GM19438 (cell line): ENCODE measurements at regions not wholly inside any gene's neighbourhood (a gene's known extent, or its start where the extent isn't known, plus 50 kb on each side); places are given as distances from the start of the nearest gene placed in this dataset.
"Not testable (repeated sequence)": the region's sequence is repeated elsewhere in the genome, so short reads cannot be mapped to it uniquely, and the experiment has no call there.

ENCODE experiments used
- ATAC-seq: cut with Tn5 transposase; IDR thresholded peaks from one replicate; pipeline ENCODE4 v1.9.1; 2021; ENCODE audit warnings: low read depth; ENCODE audit not compliant: unreplicated experiment

DNA sequence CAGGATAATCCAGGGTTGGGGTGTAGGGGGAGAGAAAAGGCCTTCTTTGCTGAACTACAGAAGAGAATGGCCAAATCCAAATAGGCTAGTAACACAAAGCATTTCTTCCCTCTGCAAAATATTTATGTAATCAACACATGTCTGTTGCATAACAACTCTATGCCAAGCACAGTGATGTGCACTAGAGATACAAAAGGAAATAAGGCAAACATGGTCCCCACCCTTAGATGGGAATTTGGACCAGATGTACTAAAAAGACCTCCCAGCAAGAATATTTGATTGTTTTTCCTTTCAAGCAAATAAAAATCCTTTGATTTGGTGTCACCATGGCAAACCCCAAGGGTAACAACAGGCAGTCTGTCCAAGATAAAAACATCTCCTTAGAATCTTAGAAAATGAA is 177.6 kb upstream of the FGF13 start:
- no peak for ATAC-seq

DNA sequence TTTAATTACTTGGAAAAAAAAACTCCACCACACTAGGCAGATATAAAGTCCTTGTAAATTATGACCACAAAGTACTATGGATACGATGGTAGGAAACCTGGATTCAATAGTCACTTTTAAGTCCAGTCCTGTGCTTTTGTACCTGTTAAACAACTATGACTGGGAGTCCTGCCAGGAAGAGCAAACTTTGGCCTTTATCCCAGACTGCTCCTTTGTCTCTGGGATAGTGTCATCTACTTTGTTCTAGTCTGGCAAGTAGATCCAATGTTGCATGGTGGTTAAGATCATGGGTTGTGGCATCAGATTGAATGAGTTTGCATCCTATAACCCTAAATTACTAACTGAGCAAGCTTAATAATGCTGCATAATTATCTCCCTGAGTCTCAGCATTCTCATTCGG is 175.3 kb upstream of the FGF13 start:
- ATAC-seq: no peak

DNA sequence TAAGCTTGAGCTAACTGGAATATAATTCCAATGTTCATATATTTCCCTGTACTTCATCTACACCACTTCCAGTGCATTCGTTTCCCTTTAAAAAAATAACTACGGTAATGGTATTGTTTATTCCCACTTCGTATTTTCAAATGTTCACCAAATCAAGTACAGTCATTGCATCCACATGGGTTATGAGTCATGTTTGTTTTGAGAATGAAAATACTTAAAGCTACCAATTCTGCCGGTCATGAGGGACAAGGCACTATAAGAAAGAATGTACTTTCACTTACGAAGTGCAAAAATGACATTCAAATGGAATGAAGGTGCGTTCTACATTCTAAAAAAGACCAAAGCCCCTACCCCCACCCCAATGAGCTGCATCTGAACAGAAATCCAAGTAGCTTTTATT is 174.4 kb upstream of the FGF13 start:
- ATAC-seq: no peak

DNA sequence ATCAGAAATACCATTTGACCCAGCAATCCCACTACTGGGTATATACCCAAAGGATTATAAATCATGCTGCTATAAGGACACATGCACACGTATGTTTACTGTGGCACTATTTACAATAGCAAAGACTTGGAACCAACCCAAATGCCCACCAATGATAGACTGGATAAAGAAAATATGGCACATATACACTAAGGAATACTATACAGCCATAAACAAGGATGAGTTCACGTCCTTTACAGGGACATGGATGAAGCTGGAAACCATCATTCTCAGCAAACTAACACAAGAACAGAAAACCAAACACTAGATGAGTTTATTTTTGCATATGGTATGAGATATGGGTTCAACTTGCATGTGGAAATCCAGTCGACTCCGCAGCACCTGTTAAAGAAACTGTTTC is 168.8 kb upstream of the FGF13 start:
- not testable (repeated sequence) for ATAC-seq

DNA sequence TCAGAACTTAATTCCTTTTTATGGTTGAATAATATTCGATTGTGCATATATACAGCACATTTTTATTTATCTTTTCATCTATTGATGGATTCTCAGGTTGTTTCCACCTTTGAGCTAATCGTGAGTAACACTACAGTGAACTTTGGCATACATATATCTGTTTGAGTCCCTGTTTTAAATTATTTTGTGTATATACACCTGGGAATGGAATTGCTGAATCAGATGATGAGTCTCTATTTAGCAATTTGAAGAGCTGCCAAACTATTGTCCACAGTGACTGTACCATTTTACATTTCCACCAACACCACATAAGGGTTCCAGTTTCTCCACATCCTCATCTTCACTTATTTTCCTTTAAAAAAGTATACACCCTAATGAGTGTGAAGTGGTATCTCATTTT is 166.2 kb upstream of the FGF13 start:
- ATAC-seq: no peak

DNA sequence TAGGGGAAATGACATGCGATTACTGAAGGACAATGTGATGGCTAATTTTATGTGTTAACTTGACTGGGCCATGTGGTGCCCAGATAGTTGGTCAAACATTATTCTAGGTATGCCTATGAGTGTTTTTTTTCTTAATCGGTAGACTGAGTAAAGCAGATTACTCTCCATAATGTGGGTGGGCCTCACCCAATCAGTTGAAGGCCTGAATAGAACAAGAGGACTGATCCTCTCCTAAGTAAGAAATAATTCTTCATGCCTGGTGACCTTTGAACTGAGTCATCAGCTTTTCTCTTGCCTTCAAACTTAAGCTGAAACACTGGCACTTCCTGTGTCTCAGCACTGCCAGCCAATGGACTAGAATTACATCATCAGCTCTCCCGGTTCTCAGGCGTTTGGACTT is 164.0 kb upstream of the FGF13 start:
- ATAC-seq: no peak

DNA sequence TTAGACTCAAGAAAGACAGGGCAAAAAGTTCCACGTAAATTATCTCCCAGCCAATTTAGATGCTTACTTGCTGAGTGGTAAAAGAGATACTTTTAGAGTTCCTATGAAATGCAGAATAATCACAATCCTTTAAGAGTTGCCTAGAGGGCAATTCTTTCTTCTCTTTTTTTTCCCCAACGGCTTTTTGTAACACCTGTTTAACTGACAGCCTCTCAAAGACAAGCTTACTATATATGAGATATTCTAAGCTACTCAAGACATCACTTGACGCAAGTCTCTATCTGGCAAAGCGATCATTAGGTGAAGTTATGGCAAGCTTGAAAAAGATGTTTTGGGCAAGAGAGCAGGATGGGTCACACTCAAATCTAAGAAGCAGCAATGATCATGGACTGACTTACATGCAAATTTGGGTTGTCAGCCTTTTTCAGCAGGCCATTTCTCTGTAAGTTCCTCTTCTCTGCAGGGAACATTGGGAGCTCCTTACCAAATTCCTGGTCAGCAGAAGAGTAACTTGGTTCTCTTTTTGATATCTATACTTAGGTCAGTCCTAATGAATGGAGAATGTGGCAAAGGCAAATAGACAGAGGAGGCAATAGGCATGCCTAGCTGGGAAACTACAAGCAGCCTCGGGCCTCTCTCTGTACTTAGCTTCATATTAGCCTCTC is 162.9 kb upstream of the FGF13 start:
- ATAC-seq: no peak

DNA sequence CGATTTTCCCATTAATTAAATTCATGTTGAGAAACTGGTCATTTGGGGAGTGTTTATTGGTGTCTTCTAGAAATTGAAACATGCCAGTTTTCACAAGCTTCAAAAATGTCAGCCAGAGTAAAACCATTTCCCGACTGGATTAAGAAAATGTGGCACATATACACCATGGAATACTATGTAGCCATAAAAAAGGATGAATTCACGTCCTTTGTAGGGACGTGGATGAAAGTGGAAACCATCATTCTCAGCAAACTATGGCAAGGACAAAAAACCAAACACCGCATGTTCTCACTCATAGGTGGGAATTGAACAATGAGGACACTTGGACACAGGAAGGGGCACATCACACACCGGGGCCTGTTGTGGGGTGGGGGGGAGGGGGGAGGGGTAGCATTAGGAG is 162.1 kb upstream of the FGF13 start:
- not testable (repeated sequence) for ATAC-seq

DNA sequence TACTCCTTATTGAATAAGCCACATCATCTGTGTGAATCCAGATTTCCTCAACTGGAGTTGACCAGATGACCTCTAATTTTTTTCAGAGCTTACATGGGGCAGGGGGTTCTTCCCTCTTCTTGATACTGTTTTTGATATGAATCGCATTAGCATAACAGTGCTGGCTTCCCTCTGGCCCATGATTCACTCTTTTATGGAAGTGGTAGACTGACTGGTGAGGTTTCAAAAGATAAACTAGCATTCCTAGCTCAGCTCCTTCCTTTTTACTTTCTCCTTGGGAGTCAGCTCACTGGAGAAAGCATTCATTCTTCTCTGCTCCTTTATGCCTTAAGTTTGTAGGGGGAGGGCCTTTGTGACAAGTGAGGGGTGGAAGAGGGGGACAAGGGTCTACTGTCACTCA is 161.0 kb upstream of the FGF13 start:
- ATAC-seq: no peak

DNA sequence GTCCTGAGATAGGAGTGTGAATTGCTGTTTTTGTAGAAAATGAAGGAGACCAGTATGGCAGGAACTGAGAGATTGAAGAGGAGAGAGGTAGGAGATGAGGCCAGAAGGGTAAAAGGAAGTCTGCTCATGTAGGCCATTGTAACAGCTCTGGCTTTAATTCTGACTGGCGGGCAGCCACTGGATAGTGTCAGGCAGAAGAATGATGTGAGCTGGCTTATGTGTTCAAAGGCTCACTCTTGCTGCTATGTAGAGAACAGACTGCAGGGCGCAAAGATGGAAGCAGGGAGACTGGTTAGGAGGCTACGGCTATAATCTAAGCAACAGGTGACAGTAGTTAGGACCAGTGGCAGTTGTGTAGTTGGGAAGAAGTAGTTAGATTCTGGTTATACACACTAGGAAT is 160.2 kb upstream of the FGF13 start:
- no peak for ATAC-seq

DNA sequence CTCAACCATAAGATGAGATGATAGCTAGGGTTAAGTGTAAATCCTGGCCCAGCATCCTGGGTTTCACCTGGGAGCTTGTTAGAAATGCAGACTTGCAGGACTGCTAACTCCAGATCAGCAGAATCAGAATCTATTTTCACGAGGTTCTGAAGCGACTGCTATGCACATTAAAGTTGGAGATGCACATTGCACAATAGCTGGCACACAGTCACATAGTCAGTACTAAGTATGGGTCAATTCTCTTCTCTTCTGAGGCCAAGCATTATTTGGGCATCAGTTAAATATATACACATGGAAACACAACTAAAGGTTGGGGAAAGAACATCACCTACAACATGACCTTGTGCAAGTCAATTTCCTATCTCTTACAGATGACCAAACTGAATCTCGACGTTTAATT is 155.1 kb upstream of the FGF13 start:
- ATAC-seq: no peak

DNA sequence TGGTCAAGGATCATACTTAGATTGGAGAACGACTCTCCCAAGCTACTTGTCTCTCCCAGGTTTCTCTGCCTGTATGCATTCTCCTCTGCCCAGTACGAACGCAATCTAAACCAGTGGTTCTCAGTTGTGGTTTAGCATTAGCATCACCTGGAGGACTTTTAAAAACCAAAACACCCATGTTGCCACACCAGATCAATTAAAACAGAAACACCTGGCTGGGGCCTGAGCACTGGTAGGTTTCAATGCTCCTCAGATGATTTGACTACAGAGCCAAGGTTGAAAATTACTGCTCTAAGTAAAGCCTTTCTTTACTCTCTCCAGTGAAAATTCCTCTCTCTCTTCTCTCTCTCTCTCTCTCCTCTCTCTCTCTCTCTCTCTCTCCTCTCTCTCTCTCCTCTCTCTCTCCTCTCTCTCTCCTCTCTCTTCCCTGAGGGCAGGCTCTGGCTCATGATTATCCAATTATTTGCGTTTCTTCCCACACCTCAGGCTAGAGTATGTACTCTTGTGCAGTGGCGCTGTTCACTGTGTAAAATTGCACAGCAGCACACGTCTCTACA is 153.7 kb upstream of the FGF13 start:
- ATAC-seq: no peak

DNA sequence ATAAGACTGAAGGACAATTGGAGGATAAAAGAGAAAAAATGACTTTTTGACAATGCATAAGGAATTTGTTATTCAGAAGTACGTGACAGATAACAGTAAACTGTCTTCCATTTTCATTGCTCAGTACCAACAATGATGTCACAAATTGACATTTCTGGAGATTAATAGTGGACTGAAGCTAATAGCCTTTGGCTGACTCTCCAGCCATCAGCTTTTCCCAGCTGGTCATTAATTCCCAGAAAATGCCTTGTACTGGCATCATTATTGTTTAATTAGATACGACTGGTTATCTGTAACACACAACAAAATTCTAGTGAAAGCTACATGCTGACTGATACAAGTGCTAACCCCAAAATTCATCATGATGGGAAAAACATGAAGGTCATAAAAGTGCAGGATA is 147.9 kb upstream of the FGF13 start:
- no peak for ATAC-seq

DNA sequence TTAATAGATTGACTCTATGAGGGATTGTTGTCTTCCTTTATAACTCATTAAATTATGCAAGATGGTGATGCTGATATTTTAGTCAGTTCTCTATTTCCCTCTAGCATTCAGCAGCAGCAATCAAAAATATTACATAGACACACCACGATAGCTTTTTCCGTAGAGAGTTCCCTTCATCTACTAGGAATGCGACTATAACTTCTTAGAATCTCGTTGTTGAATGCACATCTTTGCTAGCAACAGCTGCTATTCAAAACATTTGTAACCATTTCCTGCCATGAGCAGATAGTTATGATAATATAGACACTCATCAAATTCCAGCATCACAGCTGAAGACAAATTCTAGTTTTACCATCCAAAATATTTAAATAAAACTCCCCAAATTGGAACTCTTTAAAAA is 147.4 kb upstream of the FGF13 start:
- no peak for ATAC-seq

DNA sequence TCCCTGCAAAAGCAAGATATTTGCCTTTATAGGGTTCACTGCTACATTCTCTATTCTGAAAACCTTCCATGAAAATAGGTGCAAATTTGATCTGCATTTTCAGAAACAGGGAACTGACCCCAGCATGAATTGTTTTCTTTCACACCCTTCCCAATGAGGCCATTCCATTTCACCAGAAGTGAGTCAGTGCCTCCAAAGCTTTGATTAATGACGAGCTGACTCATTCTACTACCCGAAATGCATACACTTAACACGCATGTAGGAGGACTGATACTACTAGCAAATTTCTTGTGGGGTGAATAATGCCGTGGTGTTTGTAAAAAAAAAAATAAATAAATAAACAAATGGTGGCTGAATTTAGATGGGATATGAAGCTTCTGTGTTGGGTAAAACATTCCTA is 146.9 kb upstream of the FGF13 start:
- no peak for ATAC-seq

DNA sequence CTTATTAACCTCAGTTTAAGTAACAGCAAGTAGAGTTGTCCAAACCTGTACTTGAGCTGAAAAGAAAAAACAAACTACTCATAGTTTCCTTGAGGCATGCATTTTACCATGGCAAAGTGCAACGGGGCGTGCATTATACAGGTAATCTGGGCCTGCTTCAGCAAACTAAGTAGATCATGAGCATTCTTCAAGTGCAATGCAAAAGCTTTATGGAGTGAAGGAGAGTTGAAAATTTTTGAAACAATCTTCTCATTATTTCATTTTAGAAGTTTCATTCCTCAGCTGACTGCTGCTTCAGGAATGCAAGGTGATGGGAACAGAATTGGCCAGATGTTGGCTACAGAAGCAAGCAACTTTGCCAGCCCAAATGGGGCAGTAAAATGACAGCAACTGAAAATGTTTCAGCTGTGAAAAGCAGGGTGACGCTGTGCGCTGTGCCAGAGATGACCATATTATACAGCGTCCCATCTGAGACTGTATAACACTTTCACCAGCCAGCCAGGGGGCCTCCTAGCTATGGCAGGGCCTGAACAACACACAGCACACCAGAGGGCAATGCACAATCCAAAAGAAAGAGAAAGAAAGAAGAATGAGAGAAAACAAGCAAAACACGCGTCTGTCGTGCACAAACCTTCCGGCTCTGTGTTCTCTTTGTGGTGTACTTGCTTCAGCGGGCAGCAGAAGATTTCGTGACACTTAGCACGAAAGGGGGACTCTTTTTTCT is 145.5 kb upstream of the FGF13 start:
- ATAC-seq: no peak

DNA sequence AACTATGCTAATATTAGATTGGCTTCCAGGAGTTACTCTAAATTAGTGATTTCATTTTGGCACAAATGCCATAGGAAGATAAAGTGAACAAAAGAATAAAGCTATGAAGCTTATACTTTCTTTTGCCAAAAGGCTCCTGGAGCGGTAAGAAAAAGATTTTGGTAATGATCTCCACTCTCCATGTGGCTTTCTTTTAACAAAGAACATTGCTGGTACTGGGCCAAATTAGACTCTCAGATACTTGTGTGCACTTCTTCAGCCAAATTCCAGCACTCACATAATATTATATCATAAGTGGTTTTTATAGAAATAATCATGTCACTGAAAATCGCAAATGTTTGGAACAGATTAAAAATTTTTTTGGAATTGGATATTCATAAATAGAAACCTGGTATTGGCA is 142.4 kb upstream of the FGF13 start:
- no peak for ATAC-seq

DNA sequence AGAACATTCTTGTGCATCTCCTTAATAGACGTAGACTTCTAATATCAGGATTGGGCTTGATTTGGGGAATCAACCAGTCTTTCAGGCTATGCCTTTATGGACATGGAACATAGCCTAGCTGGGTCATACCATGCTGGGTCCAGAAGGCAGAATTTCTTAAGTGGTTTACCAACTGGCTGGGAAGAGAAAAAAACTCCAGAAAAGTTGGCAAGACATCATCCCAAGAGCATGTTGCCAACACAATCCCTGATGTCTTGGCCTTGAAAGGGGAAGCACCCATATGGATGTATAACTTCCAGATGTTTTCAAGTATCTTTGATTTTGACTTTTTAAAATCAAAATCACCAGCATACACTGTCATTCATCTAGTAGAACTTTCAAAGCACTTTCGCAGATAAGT is 138.0 kb upstream of the FGF13 start:
- no peak for ATAC-seq

DNA sequence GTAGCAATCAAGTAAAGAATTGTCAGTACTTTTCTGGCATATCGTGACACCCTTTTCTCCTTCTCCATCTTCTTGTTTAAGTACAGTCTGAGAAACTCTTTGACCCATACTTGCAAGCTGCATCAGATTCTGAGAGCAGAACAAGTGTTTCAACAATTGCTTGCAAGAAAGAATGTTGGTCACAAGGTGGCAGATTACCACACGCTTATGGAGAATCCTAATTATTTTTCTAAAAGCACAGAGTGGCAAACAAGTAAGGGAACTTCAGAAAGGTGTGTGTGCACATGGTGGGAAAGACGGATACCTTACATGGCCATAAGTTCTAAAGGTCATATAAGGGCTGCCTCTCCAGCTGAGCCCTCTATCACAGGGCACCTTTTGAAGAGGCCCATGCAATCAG is 136.4 kb upstream of the FGF13 start:
- ATAC-seq: no peak

DNA sequence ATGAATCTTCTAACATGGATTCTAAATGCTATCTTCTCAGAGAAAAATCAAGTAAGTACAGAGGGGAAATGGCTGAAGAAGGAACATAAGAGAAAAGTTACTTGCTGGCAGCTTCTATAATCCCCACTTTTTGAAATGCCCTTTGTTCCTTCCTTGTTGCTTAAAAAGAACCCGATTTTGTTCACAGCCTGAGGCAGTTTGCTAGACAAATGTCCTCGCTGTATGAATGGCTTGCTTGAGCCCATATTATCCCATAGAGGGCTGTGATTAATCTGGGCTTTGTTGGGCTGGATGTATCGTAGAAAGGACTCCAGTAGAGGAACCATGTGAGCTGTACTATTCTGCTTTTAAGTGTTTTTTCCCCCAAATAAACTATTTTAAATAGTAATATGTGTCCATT is 134.3 kb upstream of the FGF13 start:
- ATAC-seq: no peak

DNA sequence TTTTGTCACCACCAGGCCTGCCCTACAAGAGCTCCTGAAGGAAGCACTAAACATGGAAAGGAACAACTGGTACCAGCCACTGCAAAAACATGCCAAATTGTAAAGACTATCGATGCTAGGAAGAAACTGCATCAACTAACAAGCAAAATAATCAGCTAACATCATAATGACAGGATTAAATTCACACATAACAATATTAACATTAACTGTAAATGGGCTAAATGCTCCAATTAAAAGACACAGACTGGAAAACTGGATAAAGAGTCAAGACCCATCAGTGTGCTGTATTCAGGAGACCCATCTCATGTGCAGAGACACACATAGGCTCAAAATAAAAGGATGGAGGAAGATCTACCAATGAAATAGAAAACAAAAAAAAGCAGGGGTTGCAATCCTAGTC is 95.9 kb upstream of the FGF13 start:
- ATAC-seq: not testable (repeated sequence)

DNA sequence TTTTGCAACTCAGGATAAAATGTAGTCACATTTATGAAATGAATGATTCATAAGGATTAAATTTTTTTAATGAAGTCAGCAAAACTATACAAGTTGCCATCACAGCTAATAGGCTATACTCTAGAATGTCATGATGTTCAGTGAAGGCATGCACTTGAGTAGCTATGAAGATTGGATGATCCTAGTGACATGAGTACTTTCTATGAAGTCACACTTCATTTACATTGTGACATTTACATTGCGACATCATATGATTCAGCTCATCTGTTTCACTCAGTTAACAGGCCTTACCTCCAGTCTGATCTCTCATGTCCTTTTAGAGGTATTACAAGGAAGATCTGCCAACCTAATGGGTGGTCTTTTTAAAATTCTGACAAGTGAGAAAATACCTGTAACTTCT is 82.7 kb upstream of the FGF13 start:
- ATAC-seq: no peak
